MCF 10A (cell line): ENCODE measurements at regions not wholly inside any gene's neighbourhood (a gene's known extent, or its start where the extent isn't known, plus 50 kb on each side); places are given as distances from the start of the nearest gene placed in this dataset.

Experiments
- BruUV-seq: library from RNA; stranded (reverse); fragments of 400-500 nt; replicated peaks from 2 replicates; lab custom pipeline; 2021; lab: Mats Ljungman, UMichigan
- CTCF ChIA-PET: fragments of 300-600 bp; sonication (Branson Sonifier 250); formaldehyde crosslinking; extraction: SDS; loops from one replicate; lab custom pipeline; 2021; ENCODE audit warnings: antibody characterized with exemption, inconsistent platforms; lab: Yijun Ruan, JAX
- POLR2A ChIA-PET: fragments of 300-600, 350-650 bp; sonication (Branson Sonifier 250); formaldehyde crosslinking; extraction: SDS; loops from one replicate; lab custom pipeline; 2020; ENCODE audit warnings: antibody characterized with exemption, inconsistent platforms; lab: Yijun Ruan, JAX
- DNase-seq: peaks from one replicate; pipeline ENCODE4 v3.0.0-alpha.2; 2018; ENCODE audit not compliant: unreplicated experiment
- H3K27ac Mint-ChIP-seq: one replicate; pipeline ENCODE4 v1.8.0; 2022; ENCODE audit warnings: mild to moderate bottlenecking, low read depth, mixed read lengths; ENCODE audit not compliant: unreplicated experiment
- H3K27me3 Mint-ChIP-seq: one replicate; pipeline ENCODE4 v1.8.0; 2022; ENCODE audit warnings: mixed read lengths; ENCODE audit not compliant: insufficient read depth, unreplicated experiment
- H3K36me3 Mint-ChIP-seq: one replicate; pipeline ENCODE4 v1.8.0; 2022; ENCODE audit warnings: mild to moderate bottlenecking, moderate library complexity, mixed read lengths; ENCODE audit not compliant: insufficient read depth, unreplicated experiment
- H3K4me1 Mint-ChIP-seq: one replicate; pipeline ENCODE4 v1.8.0; 2022; ENCODE audit warnings: mixed read lengths; ENCODE audit not compliant: insufficient read depth, unreplicated experiment
- H3K4me3 Mint-ChIP-seq: one replicate; pipeline ENCODE4 v1.8.0; 2022; ENCODE audit warnings: mild to moderate bottlenecking, moderate library complexity, mixed read lengths; ENCODE audit not compliant: unreplicated experiment
- H3K9me3 Mint-ChIP-seq: one replicate; pipeline ENCODE4 v1.8.0; 2022; ENCODE audit warnings: mixed read lengths; ENCODE audit not compliant: unreplicated experiment
- intact Hi-C: fragments of 100-400 bp; cut with micrococcal nuclease; formaldehyde crosslinking; loops from 2 replicates; pipeline ENCODE4 v1.14.1; 2022
- TF ChIP-seq, protein P1 (sequence below): fragments of 200-600 bp; IDR thresholded peaks from one replicate; pipeline ENCODE4 v1.8.0; 2022; ENCODE audit warnings: antibody characterized with exemption, mild to moderate bottlenecking; ENCODE audit not compliant: unreplicated experiment

GRCh38 chr22:48679656-48680555 is 1147.8 kb downstream of the BRD1 start:
- BruUV-seq, result no TSS peak
- no peak overlapping the region for H3K27ac Mint-ChIP-seq
- no peaks in the 10 kb centered on the region for H3K9me3 Mint-ChIP-seq
- H3K4me3 Mint-ChIP-seq, result no peak overlapping the region
- no peak for DNase-seq
- H3K27me3 Mint-ChIP-seq, result no peaks in the 10 kb centered on the region
- CTCF ChIA-PET, result no interaction called here
- no peaks in the 10 kb centered on the region for H3K36me3 Mint-ChIP-seq
- TF ChIP-seq, protein P1, sequence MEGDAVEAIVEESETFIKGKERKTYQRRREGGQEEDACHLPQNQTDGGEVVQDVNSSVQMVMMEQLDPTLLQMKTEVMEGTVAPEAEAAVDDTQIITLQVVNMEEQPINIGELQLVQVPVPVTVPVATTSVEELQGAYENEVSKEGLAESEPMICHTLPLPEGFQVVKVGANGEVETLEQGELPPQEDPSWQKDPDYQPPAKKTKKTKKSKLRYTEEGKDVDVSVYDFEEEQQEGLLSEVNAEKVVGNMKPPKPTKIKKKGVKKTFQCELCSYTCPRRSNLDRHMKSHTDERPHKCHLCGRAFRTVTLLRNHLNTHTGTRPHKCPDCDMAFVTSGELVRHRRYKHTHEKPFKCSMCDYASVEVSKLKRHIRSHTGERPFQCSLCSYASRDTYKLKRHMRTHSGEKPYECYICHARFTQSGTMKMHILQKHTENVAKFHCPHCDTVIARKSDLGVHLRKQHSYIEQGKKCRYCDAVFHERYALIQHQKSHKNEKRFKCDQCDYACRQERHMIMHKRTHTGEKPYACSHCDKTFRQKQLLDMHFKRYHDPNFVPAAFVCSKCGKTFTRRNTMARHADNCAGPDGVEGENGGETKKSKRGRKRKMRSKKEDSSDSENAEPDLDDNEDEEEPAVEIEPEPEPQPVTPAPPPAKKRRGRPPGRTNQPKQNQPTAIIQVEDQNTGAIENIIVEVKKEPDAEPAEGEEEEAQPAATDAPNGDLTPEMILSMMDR, result no peak
- intact Hi-C loops, result no loop called here
- POLR2A ChIA-PET, result no interaction called here
- no peaks in the 10 kb centered on the region for H3K4me1 Mint-ChIP-seq

GRCh38 chr22:48678171-48679135 is 1149.2 kb downstream of the BRD1 start:
- no TSS peak for BruUV-seq
- Mint-ChIP-seq H3K36me3 (no peaks in the 10 kb centered on the region), H3K27ac (no peak overlapping the region), H3K9me3 (peaks cover 8% of the 10 kb centered on the region), H3K4me3 (no peak overlapping the region), H3K27me3 (no peaks in the 10 kb centered on the region), H3K4me1 (no peaks in the 10 kb centered on the region)
- ChIA-PET CTCF (interaction anchor here (0.6 kb wide), 1 partner anchor 1428 kb away, joined by 3 read pairs; no protein-coding TSS in a partner anchor), POLR2A (no interaction called here)
- TF ChIP-seq, protein P1, result no peak
- no peak for DNase-seq
- intact Hi-C loops, result no loop called here

DNA sequence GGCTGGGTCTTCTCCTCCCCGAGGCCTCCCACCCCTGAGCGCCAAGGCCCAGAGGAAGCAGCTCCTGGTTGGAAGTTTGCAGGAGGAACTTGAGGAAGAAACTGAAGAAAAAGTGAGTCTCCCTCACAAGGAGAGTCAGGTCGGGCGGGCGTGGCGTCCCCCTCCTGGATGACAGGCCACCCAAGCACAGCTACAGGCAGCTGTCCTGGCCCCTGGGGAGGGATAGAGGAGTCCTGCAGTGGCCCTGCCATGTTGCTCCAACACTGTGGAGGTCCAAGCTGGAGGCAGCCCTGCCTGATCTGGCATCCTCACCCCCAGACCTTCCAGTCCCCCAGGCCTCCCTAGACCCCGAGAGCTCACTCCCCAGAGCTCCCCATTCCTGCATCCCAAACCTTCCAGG is 1150.1 kb downstream of the BRD1 start:
- Mint-ChIP-seq H3K36me3 (no peaks in the 10 kb centered on the region), H3K4me3 (no peak overlapping the region), H3K9me3 (peaks cover 8% of the 10 kb centered on the region), H3K27ac (no peak overlapping the region), H3K4me1 (no peaks in the 10 kb centered on the region), H3K27me3 (no peaks in the 10 kb centered on the region)
- no peak for DNase-seq
- POLR2A ChIA-PET, result no interaction called here
- TF ChIP-seq, protein P1, result no peak
- CTCF ChIA-PET, result no interaction called here
- intact Hi-C loops, result no loop called here
- no TSS peak for BruUV-seq

DNA sequence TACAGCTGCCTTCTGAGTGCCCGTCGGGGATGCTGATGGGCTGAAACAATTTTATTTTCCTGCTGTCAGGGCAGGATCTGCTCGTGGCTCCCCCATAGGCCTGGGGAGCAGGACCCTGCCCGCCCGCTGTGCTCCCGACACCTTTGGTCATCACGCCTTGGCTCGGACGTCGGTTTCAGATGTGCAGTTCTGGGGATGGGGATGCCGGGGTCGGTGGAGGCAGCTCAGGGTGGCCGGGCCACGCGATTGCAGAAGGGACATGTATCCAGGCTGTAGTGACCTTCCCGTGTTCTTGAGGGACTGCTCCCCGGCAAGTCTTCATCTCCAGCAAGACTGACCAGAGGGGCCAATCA is 1150.5 kb downstream of the BRD1 start:
- BruUV-seq, result no TSS peak
- intact Hi-C loops, result no loop called here
- Mint-ChIP-seq H3K36me3 (no peaks in the 10 kb centered on the region), H3K27me3 (no peaks in the 10 kb centered on the region), H3K9me3 (peaks cover 8% of the 10 kb centered on the region), H3K27ac (no peak overlapping the region), H3K4me3 (no peak overlapping the region), H3K4me1 (no peaks in the 10 kb centered on the region)
- POLR2A ChIA-PET, result no interaction called here
- no peak for DNase-seq
- TF ChIP-seq, protein P1, result no peak
- CTCF ChIA-PET, result no interaction called here
